Tibial nerve (tissue), 3 donors: ENCODE measurements at regions not wholly inside any gene's neighbourhood (a gene's known extent, or its start where the extent isn't known, plus 50 kb on each side); places are given as distances from the start of the nearest gene placed in this dataset.

ENCODE experiments used
- EP300 ChIP-seq, 2 donors: sonication (generic); formaldehyde crosslinking; IDR thresholded peaks; one replicate each; pipeline ENCODE4 v1.6.1; 2017; ENCODE audit warnings: antibody characterized with exemption in 2 of 2, mild to moderate bottlenecking in 1 of 2
- POLR2A ChIP-seq, 2 donors: fragments of 450-650 bp; IDR thresholded peaks; one replicate each; pipeline ENCODE4 v1.6.1; 2017; ENCODE audit warnings: antibody characterized with exemption in 2 of 2, mild to moderate bottlenecking in 2 of 2, moderate library complexity in 2 of 2

GRCh38 chr2:126302043-126302442 is 353.9 kb upstream of the GYPC start:
- TF ChIP-seq POLR2A (IDR thresholded peaks at IDR 0.05): no peak
- no peak for TF ChIP-seq EP300 (IDR thresholded peaks at IDR 0.05)
